CD4-positive, alpha-beta T cell treated with Interleukin-4 for 1 hour (primary cell): ENCODE measurements at regions not wholly inside any gene's neighbourhood (a gene's known extent, or its start where the extent isn't known, plus 50 kb on each side); places are given as distances from the start of the nearest gene placed in this dataset.
"Not testable (repeated sequence)": the region's sequence is repeated elsewhere in the genome, so short reads cannot be mapped to it uniquely, and the experiment has no call there.

Experiments
- DNase-seq, 2 donors: peaks; one replicate each; pipeline ENCODE4 v3.0.0-alpha.2; 2020 to 2022

GRCh38 chr7:13107291-13107690, 419.9 kb downstream of the ARL4A start:
- DNase-seq, result no peak

DNA sequence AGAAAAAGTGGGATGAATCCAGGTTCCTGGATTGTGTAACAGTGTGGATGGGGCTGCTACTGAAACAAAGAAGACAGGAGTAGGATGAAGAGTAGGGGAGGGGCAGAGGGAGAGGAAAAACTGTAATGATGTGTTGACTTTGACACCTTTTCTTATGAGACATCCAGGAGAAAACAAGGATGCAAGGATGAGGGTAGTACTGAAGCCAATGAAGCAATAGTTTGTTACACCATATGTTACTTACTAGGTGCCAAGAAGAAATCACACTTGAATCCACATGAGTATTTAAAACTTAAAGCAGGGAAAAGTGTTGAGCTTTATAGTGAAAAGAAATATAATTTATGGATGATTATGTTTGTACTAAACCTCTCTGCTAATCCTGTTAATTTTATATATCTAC, 420.6 kb downstream of the ARL4A start:
- no peak for DNase-seq

GRCh38 chr7:13109201-13109600, 421.8 kb downstream of the ARL4A start:
- no peak for DNase-seq

DNA sequence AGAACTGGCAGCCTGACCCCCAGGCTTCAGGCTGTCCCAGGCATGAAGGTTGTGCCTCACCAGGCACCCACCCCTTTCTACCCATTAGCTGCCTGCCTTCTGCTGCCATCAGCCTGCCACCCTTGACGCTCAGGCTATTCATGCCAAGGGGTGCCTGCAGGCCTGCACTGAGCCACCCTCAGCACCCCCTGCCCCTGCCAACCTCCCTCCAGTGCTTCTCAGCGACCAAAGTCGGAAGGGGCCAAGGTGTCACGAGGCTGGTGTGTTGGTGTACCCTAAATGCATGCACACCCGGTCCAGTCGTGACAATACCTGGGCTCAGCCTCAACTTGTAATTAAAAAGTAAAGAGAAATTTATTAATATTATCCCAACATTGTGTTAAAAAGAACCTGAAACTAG, 422.7 kb downstream of the ARL4A start:
- no peak for DNase-seq

DNA sequence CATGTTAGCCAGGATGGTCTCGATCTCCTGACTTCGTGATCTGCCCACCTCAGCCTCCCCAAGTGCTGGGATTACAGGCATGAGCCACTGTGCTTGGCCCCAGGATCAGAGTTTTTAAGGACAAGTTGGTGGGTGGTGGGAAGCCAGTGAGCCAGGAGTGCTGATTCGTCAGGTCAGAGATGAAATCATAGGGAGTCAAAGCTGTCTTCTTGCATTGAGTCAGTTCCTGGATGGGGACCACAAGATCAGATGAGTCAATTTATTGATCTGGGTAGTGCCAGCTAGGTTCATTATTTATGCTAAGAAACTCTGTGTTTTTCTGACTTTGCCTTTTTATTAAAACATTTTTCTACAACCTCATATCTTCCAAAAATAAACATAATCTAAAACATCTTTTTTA, 423.8 kb downstream of the ARL4A start:
- no peak for DNase-seq

DNA sequence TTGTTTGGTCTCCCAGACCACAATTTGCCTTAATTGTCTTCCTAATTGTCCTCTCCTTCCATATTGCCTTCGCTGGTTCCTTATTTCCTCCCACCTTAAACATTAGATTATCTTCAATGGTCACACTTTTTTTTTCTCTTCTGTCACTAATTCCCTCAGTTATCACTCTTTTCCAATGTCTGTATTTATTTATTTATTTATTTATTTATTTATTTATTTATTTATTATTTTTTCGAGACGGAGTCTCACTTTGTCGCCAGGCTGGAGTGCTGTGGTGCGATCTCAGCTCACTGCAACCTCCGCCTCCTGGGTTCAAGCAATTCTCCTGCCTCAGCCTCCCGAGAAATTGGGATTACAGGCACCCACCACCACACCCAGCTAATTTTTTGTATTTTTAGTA, 426.8 kb downstream of the ARL4A start:
- not testable (repeated sequence) for DNase-seq

GRCh38 chr7:13115157-13115772, 427.8 kb downstream of the ARL4A start:
- DNase-seq, result no peak

DNA sequence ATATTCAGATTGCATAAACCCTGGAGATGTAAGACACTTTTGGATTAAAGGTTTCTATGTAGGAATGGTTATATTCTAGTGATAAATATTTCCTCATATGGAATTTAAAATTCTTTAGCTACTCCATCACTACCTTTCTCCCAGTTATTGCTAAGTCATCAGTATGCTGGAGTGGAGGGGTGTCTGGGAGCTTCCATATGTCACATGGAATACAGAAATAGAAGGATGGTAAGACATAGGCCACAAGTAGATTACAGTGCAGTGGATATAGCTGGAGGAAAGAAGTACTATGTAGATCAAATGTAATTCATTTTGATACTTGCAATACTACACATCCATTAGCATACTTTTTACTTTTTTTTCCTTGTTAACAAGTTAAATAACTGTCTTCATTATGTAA, 428.4 kb downstream of the ARL4A start:
- no peak for DNase-seq

DNA sequence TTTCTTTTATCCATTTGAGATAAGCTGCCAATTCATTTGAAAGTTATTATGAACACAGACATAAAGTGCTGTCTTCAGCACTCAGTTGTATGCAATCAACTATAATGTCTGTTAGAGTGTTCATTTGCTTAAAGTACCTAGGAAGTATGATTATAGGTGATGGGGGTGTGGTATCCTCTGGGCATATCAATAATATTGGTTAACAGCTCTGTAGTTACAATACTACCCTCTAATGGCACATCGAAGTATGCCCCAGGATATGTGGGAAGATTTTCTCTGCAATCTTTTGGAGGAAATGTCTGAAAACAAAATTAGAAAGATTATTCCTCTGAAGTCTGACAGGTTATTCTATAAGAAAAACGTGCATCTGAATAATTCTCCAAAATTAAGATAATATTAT, 429.7 kb downstream of the ARL4A start:
- no peak for DNase-seq

DNA sequence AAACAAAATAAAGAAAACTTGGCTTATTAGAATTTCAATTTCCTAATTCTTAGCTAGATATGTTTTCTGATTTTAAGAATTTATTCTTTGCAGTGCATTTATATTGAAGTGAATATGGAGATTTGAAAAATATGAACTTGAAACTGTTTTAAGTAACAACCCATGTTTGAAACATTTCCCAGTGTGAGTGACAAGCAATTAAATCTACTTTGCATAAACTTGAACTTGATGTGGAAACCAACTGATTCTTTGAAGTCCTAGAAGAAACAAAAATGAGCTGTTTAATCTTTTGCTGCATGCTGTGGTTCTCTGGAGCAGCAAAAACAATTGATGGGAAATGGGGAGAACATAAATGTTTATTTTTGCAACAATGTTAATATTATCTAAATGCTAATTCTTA, 430.2 kb downstream of the ARL4A start:
- DNase-seq, result no peak

GRCh38 chr7:13124629-13125028, 437.2 kb downstream of the ARL4A start:
- not testable (repeated sequence) for DNase-seq

DNA sequence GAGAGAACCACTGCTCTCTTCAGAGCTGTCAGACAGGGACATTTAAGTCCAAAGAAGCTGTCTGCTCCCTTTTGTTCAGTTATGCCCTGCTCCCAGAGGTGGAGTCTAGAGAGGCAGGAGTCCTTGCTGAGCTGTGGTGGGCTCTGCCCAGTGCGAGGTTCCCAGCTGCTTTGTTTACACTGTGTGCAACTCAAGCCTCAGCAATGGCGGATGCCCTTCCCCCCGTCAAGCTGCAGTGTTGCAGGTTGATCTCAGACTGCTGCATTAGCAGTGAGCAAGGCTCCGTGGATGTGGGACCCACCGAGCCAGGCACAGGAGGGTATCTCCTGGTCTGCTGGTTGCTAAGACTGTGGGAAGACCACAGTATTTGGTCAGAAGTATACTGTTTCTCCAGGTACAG, 438.9 kb downstream of the ARL4A start:
- DNase-seq, result no peak

- DNase-seq, result no peak
These were observed 442.9 kb downstream of the ARL4A start for GRCh38 chr7:13130321-13130720.

GRCh38 chr7:13130906-13131305, 443.5 kb downstream of the ARL4A start:
- DNase-seq, result not testable (repeated sequence)

- DNase-seq, result no peak
These were observed 444.9 kb downstream of the ARL4A start for GRCh38 chr7:13132314-13132713.

DNA sequence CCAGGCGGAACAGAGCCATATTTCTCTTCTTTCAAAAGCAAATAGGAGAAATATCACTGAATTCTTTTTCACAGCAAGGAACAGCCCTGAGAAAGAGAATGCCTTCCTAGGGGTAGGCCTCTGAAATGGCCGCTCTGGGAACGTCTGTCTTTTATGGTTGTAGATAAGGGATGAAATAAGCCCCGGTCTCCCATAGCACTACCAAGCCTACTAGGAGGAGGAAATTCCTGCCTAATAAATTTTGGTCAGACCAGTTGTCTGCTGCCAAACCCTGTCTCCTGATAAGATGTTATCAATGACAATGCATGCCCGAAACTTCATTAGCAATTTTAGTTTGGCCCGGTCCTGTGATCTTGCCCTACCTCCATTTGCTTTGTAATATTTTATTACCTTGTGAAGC, 448.9 kb downstream of the ARL4A start:
- DNase-seq, result not testable (repeated sequence)

DNA sequence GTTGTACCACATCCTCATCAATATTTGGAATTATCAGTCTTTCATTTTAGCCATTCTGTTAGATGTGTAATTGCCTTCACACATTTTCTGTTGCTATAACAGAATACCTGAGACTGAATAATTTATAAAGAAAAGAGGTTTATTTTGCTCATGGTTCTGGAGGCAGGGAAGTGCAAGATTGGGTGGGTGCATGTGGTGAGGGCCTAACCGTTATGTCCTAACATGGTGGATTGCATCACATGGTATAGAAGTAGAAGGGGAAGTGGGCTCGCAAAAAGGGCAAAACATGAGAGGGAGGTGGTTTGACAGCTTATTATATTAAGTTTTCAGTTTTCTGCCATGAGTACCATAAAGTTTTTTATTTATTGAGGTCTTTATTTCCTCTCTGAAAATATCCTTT, 452.0 kb downstream of the ARL4A start:
- DNase-seq, result no peak

DNA sequence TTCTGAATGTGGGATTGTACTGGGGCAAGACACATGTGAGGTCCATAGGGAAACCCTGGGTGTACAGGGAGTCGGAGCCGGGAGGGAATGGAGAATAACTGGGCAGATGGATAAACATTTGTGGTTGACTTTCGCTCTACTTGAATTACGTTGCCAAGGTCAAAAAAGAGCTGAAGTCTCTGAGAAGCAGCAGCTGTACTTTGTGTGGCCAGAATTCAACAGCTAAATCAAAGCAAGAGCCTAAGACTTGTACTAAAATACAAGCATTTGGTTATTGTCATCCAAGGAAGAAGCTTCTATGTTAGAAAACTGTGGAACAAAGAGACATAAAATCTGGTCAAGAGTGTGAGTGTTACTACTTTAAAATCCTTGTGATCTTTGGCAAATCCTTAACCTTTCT, 457.2 kb downstream of the ARL4A start:
- DNase-seq, result no peak

- no peak for DNase-seq
These were observed 461.1 kb downstream of the ARL4A start for GRCh38 chr7:13148548-13148947.

GRCh38 chr7:13151978-13152377, 464.5 kb downstream of the ARL4A start:
- DNase-seq, result no peak

DNA sequence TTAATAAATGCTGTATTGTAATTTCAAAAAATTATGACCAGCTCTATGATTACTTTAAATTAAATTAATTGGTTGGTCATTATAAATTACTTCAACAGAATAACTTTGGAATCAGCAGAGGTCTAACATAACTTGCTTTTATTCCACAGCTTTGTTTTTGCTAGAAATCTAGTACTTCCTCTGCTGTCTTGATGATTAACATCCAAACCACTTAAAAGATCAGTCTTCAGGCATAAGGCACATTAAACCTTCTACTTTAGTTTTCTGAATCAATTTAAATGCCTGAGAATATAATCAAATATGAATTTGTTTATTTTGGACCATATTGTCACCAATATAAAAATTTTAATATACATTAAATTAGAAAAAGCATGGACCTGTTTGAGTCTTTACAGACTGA, 465.3 kb downstream of the ARL4A start:
- DNase-seq, result no peak

GRCh38 chr7:13153266-13153665, 465.8 kb downstream of the ARL4A start:
- DNase-seq, result no peak

DNA sequence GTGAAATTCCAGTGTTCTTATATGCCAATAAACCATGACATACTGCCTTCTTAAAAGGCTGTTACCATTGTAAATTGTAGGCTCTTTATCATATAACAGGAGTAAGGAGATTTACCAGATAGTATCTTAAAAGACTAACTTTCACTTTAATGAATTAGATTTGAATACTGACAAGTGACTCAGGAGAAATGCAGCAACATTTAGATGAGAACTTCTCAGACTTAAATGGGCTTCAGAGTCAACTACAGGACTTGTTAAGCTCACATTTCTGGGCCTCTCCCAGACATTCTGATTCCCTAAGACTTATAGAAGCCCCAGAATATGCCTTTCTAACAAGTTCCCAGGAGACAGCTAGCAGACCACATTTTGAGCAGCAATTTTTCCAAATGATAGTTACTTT, 466.3 kb downstream of the ARL4A start:
- DNase-seq, result no peak

DNA sequence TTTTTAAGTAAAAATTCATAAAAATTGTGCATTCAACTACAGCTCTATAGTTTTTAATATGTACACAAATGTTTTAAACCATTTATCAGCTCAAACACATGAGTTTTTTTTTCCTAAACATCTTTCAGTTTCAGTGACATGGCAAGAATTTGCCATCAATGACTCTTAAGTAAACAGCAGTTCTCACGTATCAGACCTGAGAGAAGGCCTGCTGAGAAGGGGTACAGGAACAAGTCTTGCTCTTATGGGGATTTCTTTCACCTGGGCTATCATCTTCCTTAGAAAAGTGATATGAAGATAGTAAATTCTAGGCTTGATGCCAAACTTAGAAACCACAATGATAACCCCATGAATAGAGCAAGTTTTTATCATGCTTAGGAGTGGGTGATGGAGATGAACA, 467.8 kb downstream of the ARL4A start:
- no peak for DNase-seq

- no peak for DNase-seq
These were observed 471.6 kb downstream of the ARL4A start for GRCh38 chr7:13159003-13159402.
